ENCODE measurements at regions not wholly inside any gene's neighbourhood (a gene's known extent, or its start where the extent isn't known, plus 50 kb on each side); places are given as distances from the start of the nearest gene placed in this dataset.

DNA sequence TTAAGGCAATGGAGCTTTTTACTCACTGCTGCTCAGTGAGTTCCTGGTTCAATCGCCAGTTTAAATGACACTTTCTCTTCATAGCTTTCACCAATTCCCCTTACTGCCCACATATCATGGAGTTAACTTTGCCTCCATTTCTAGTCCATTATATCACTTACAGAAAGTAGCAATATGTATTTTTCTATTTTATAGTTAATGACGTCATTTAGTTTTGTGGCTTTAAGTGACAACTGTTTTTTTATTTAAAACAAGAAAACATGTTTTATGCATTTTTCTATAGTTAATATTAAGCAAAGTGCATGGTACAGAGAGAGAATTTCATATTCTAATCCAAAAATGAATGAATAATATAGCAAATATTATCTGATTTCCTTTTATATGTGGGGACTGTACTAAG, 363.3 kb downstream of the CDC14C start:
- TF ChIP-seq, protein P1, sequence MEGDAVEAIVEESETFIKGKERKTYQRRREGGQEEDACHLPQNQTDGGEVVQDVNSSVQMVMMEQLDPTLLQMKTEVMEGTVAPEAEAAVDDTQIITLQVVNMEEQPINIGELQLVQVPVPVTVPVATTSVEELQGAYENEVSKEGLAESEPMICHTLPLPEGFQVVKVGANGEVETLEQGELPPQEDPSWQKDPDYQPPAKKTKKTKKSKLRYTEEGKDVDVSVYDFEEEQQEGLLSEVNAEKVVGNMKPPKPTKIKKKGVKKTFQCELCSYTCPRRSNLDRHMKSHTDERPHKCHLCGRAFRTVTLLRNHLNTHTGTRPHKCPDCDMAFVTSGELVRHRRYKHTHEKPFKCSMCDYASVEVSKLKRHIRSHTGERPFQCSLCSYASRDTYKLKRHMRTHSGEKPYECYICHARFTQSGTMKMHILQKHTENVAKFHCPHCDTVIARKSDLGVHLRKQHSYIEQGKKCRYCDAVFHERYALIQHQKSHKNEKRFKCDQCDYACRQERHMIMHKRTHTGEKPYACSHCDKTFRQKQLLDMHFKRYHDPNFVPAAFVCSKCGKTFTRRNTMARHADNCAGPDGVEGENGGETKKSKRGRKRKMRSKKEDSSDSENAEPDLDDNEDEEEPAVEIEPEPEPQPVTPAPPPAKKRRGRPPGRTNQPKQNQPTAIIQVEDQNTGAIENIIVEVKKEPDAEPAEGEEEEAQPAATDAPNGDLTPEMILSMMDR (IDR thresholded peaks at IDR 0.05; ENCODE audit: low read depth, low read length): no peak

DNA sequence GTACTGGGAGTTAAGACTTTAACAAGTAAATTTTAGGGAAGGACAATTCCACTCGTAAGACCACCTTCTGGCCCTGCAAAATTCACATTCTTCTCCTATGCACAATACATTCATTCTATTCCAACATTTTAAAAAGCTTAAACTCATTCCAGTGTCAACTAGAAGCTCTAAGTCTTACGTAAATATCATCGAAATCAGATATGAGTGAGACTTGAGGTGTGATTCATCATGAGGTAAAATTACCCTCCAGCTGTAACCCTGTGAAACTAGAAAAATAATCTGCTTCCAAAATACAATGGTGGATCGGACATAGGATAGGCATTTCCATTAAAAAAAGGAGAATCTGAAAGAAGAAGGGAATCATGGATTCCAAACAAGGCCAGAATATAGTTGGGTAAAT, 370.3 kb downstream of the CDC14C start:
- DNase-seq (ENCODE audit: extremely low read depth, low read depth): no peak
- TF ChIP-seq, protein P1 (IDR thresholded peaks at IDR 0.05; ENCODE audit: low read depth, low read length): no peak

More for the DNA sequence above, 363.3 kb downstream of the CDC14C start:
- DNase-seq (ENCODE audit: extremely low read depth, low read depth): no peak

DNA sequence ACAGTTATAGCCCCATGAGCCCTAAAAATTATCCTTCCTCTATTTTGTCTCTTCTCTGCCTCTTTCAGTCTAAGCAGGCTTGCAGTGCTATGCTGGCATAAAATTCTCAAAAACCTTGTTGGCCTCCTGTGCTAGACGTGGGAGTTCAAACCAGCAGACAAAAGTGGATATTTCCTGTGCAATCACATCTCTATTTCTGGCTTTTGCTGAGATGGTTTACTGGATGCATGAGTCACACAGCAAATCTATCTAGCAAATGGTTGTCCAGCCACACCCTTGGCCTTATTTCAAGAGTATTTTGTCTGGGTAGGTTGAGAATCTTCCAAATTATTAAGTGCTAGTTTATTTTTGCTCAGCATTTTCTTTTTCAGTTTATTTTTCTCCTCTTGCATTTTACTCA, 370.8 kb downstream of the CDC14C start:
- TF ChIP-seq, protein P1 (IDR thresholded peaks at IDR 0.05; ENCODE audit: low read depth, low read length): no peak
- peak; percentile 37 for DNase-seq (ENCODE audit: extremely low read depth, low read depth)

DNA sequence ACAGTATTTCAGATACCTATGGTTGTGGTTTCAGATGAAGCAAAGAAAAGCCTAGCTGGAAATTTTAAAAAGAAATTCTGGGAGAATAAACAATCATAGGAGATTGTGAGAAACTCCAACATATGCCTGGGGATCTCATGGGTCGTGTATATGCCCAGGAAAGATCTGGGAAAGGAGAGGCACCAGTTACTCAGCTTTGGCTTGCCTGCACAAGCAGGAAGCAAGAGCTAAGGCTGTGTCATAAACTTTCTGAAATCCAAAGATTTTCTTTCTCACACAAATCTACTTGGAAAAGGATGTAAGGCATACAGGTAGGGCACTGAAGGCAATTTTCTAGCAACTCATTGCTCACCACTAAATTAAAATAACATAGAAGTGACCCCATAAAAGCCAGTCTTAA, 373.6 kb downstream of the CDC14C start:
- TF ChIP-seq, protein P1 (IDR thresholded peaks at IDR 0.05; ENCODE audit: low read depth, low read length): no peak
- no peak for DNase-seq (ENCODE audit: extremely low read depth, low read depth)

DNA sequence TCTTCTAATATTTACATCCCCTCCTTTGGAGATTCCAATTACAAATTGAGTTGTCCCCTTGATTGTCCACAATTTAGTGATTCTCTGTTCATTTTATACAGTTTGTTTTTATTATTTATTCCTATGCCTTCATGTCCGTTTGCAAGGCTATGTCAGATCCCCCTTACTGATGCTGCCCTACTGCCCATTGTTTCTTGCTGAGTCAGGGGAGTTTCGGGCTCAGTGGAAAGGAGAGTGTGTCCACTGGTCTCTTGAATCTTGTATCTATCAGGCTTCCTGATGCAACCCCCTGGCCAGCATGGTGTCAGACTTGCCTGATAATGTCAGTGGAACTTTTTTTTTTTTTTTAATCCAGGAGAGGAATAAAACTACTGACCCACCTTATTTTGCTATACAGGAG, 384.4 kb downstream of the CDC14C start:
- DNase-seq (ENCODE audit: extremely low read depth, low read depth): no peak
- TF ChIP-seq, protein P1 (IDR thresholded peaks at IDR 0.05; ENCODE audit: low read depth, low read length): no peak

- DNase-seq (ENCODE audit: extremely low read depth, low read depth): no peak
- TF ChIP-seq, protein P1 (IDR thresholded peaks at IDR 0.05; ENCODE audit: low read depth, low read length): no peak
Measured at GRCh38 chr7:49320083-49320482, 395.7 kb downstream of the CDC14C start.

DNA sequence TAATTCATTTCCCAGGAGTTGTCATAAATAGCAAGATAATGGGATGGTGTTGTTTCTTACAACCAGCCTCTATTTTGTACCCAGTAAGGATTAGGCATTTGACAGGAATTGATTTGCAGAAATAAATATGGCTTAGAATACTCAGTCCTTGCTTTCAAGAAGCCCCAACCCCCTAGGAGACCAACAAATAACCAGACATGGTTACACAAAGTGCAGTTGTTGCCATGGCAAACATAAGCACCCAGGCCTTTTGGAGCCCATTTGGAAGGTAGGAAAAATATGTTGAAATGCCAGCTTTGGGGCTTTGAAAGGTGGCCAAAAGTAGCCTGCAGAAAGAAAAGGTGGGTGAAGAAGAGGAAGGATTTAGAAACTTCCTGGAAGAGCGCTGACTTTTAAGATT, 397.5 kb downstream of the CDC14C start:
- TF ChIP-seq, protein P1 (IDR thresholded peaks at IDR 0.05; ENCODE audit: low read depth, low read length): no peak
- DNase-seq (ENCODE audit: extremely low read depth, low read depth): no peak

Measured in AG09319 (cell line).